Activated CD4-positive, alpha-beta T cell treated with anti-CD3 and anti-CD28 coated beads, Interleukin-2, amount 10 ng/mL, durations not matched to agents 7 days and 5 days (primary cell): ENCODE measurements at regions not wholly inside any gene's neighbourhood (a gene's known extent, or its start where the extent isn't known, plus 50 kb on each side); places are given as distances from the start of the nearest gene placed in this dataset.
"Not testable (repeated sequence)": the region's sequence is repeated elsewhere in the genome, so short reads cannot be mapped to it uniquely, and the experiment has no call there.

Source experiments
- CTCF ChIA-PET: fragments of 350-600 bp; sonication (Branson Sonifier 250); formaldehyde crosslinking; loops from one replicate; lab custom pipeline; 2021; ENCODE audit warnings: antibody characterized with exemption; lab: Charles Lee
- POLR2A ChIA-PET: fragments of 350-600 bp; sonication (Branson Sonifier 250); formaldehyde crosslinking; loops from one replicate; lab custom pipeline; 2021; ENCODE audit warnings: antibody characterized with exemption; lab: Charles Lee
- DNase-seq: peaks from one replicate; pipeline ENCODE4 v3.0.0-alpha.2; 2020
- H3K27ac Mint-ChIP-seq: one replicate; pipeline ENCODE4 v1.8.0; 2021; ENCODE audit warnings: mild to moderate bottlenecking, moderate library complexity, mixed read lengths
- H3K27me3 Mint-ChIP-seq: one replicate; pipeline ENCODE4 v1.8.0; 2021; ENCODE audit warnings: mixed read lengths
- H3K36me3 Mint-ChIP-seq: one replicate; pipeline ENCODE4 v1.8.0; 2021; ENCODE audit warnings: low read depth, mixed read lengths
- H3K4me1 Mint-ChIP-seq: one replicate; pipeline ENCODE4 v1.8.0; 2021; ENCODE audit warnings: mixed read lengths
- H3K4me3 Mint-ChIP-seq: one replicate; pipeline ENCODE4 v1.8.0; 2021; ENCODE audit warnings: mild to moderate bottlenecking, moderate library complexity, mixed read lengths
- H3K9me3 Mint-ChIP-seq: one replicate; pipeline ENCODE4 v1.8.0; 2021; ENCODE audit warnings: mixed read lengths

- ChIA-PET CTCF (no interaction called here), POLR2A (no interaction called here)
- no peak overlapping the region for H3K4me3 Mint-ChIP-seq
- no peaks in the 10 kb centered on the region for H3K9me3 Mint-ChIP-seq
- peaks cover 4% of the 10 kb centered on the region for H3K4me1 Mint-ChIP-seq
- no peaks in the 10 kb centered on the region for H3K27me3 Mint-ChIP-seq
- H3K27ac Mint-ChIP-seq, result no peak overlapping the region
- peaks cover 2% of the 10 kb centered on the region for H3K36me3 Mint-ChIP-seq
- DNase-seq, result no peak
These were observed 138.9 kb downstream of the SMIM20 start for GRCh38 chr4:26052663-26053541.

DNA sequence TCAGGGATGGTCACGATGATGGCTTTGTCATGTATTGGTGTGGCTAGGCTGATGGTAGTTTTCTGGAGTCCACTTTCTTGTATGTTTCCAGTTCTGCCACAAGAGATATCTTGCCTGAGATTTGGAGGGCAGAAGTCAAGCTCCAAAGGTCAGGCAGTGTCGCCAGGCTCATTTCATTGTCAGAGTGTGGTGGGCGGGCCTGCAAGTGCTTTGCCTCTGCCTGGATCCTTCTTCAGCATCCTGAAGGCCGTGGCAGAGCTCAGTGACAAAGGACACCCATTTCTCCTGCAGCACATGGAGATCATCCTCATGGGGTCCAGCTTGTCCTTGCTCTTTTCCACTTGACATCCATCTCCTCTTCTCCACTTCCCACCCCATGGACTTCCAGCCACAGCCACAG lies 139.7 kb downstream of the SMIM20 start:
- Mint-ChIP-seq H3K9me3 (no peaks in the 10 kb centered on the region), H3K36me3 (peaks cover 2% of the 10 kb centered on the region), H3K27me3 (no peaks in the 10 kb centered on the region), H3K4me3 (no peak overlapping the region), H3K4me1 (peaks cover 11% of the 10 kb centered on the region), H3K27ac (no peak overlapping the region)
- POLR2A ChIA-PET, result no interaction called here
- no peak for DNase-seq
- CTCF ChIA-PET, result no interaction called here

DNA sequence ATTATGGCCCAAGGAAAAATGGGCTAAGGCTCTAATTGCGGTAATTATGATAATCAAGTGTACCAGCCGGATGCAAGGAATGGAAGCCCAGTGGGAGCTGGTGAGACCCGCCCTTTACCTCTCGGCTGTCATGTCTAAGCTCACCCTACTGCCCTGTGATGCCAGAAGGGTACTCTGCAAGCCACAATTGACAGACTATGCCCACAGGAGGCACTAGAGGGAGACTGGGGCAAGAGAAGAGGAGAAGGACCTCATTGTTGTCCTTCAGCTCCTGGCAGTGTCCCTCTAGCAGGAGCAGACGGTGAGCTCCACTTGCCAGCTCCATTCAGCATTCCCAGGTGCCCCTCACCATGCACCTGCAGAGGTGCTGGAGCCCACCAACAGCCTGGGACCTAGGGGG lies 141.8 kb downstream of the SMIM20 start:
- Mint-ChIP-seq H3K27me3 (no peaks in the 10 kb centered on the region), H3K4me3 (no peak overlapping the region), H3K9me3 (no peaks in the 10 kb centered on the region), H3K27ac (no peak overlapping the region), H3K4me1 (peaks cover 14% of the 10 kb centered on the region), H3K36me3 (peaks cover 2% of the 10 kb centered on the region)
- ChIA-PET CTCF (interaction anchor here (0.6 to 1.2 kb wide), 6 partner anchors 10 to 273 kb away, joined by 3 to 5 read pairs (median 4); no protein-coding TSS in a partner anchor), POLR2A (no interaction called here)
- no peak for DNase-seq

DNA sequence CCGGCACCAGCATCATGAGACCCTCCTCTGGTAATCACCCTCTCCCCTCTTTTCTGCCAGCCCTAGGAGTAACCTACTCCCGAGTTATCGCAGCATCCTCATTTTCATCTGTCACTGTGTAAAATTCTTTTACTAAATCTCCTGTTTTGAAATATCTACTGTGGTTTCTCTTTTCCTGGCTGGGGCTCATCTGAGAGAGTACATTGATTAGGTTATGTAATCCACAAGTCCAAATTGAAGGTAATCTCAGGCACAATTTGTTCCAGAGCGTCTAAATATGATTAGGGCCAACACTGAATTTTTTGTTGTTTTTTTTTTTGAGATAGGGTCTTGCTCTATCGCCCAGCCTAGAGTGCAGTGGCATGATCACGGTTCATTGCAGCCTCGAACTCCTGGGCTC lies 142.4 kb downstream of the SMIM20 start:
- CTCF ChIA-PET, result interaction anchor here (0.6 to 1.2 kb wide), 5 partner anchors 17 to 273 kb away, joined by 3 to 5 read pairs (median 4); no protein-coding TSS in a partner anchor
- H3K9me3 Mint-ChIP-seq, result no peaks in the 10 kb centered on the region
- POLR2A ChIA-PET, result no interaction called here
- no peak overlapping the region for H3K27ac Mint-ChIP-seq
- no peaks in the 10 kb centered on the region for H3K27me3 Mint-ChIP-seq
- peaks cover 14% of the 10 kb centered on the region for H3K4me1 Mint-ChIP-seq
- no peak overlapping the region for H3K4me3 Mint-ChIP-seq
- no peak for DNase-seq
- peaks cover 2% of the 10 kb centered on the region for H3K36me3 Mint-ChIP-seq

DNA sequence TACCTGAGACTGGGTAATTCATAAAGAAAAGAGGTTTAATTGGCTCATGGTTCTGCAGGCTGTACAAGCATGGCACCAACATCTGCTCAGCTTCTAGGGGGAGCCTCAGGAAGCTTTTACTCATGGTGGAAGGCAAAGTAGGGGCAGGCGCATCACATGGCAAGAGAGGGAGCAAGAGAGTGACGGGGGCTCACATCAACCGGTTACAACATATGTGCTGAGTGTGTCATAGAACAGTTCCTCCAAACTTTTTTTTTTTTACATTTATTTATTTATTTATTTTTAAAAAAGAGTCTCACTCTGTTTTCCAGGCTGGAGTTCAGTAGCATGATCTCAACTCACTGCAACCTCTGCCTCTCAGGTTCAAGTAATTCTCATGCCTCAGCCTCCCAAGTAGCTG lies 143.8 kb downstream of the SMIM20 start:
- DNase-seq, H3K27ac Mint-ChIP-seq, H3K36me3 Mint-ChIP-seq, H3K9me3 Mint-ChIP-seq, H3K27me3 Mint-ChIP-seq, POLR2A ChIA-PET, H3K4me3 Mint-ChIP-seq: not testable (repeated sequence)
- CTCF ChIA-PET, result interaction anchor here (1.1 to 3.0 kb wide), 8 partner anchors 8 to 311 kb away, joined by 3 to 10 read pairs (median 4); no protein-coding TSS in a partner anchor
- H3K4me1 Mint-ChIP-seq, result peaks cover 14% of the 10 kb centered on the region

DNA sequence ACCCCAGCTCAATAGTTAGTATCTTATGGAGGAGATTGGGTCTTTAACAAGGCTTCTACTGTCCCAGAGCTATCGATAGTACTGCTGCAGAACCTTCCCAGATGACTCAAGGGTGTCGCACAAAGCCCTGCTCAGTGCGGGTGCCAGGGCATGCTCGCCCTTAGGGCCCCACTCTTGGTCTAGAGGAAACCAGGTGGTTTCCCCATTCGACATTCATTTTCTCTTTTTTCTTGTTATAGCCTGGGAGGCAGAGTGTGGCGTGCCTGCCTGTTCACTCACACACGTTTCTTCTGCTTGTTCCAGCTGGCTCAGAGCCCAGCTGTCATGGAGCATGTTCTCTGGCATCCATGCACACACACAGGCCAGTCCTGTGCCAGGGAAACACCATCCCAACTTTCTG lies 144.5 kb downstream of the SMIM20 start:
- H3K4me1 Mint-ChIP-seq, result peaks cover 10% of the 10 kb centered on the region
- ChIA-PET CTCF (interaction anchor here (0.6 to 3.0 kb wide), 14 partner anchors 9 to 267 kb away, joined by 3 to 10 read pairs (median 4); no protein-coding TSS in a partner anchor), POLR2A (no interaction called here)
- no peak overlapping the region for H3K27ac Mint-ChIP-seq
- H3K9me3 Mint-ChIP-seq, result no peaks in the 10 kb centered on the region
- no peak overlapping the region for H3K4me3 Mint-ChIP-seq
- H3K27me3 Mint-ChIP-seq, result no peaks in the 10 kb centered on the region
- no peak for DNase-seq
- peaks cover 2% of the 10 kb centered on the region for H3K36me3 Mint-ChIP-seq

GRCh38 chr4:26059391-26060154 lies 145.6 kb downstream of the SMIM20 start:
- Mint-ChIP-seq H3K4me3 (no peak overlapping the region), H3K27ac (no peak overlapping the region), H3K27me3 (no peaks in the 10 kb centered on the region), H3K4me1 (peaks cover 10% of the 10 kb centered on the region), H3K36me3 (peaks cover 2% of the 10 kb centered on the region), H3K9me3 (no peaks in the 10 kb centered on the region)
- DNase-seq, result no peak
- CTCF ChIA-PET, result interaction anchor here (0.8 to 3.0 kb wide), 11 partner anchors 10 to 267 kb away, joined by 3 to 10 read pairs (median 3); no protein-coding TSS in a partner anchor
- POLR2A ChIA-PET, result interaction anchor here (0.5 to 0.6 kb wide), 2 partner anchors 100 to 136 kb away, joined by 3 to 7 read pairs; no protein-coding TSS in a partner anchor

DNA sequence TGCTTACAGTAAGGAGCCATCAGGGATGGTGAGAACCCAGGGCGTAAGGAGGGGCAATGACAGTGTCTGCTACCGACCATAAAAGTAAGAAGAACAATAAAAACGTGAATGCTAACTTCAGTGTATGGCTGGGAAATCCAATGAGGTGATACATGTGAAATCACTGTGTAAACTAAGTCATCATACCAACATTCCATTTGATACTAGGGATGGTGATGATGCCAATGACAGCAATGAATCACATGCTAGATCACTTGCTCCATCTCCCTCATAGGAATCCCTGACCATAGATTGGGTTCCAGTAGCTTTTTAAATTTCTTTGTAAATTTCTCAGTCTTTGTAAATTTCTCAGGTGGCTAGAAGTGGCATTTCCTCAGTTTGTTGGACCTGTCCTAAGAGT lies 146.3 kb downstream of the SMIM20 start:
- ChIA-PET POLR2A (no interaction called here), CTCF (interaction anchor here (0.8 to 1.6 kb wide), 4 partner anchors 9 to 246 kb away, joined by 3 to 6 read pairs (median 3); no protein-coding TSS in a partner anchor)
- no peak overlapping the region for H3K27ac Mint-ChIP-seq
- H3K4me3 Mint-ChIP-seq, result no peak overlapping the region
- H3K27me3 Mint-ChIP-seq, result no peaks in the 10 kb centered on the region
- H3K36me3 Mint-ChIP-seq, result peaks cover 2% of the 10 kb centered on the region
- no peaks in the 10 kb centered on the region for H3K9me3 Mint-ChIP-seq
- DNase-seq, result no peak
- H3K4me1 Mint-ChIP-seq, result peaks cover 10% of the 10 kb centered on the region

GRCh38 chr4:26061248-26061986 lies 147.4 kb downstream of the SMIM20 start:
- Mint-ChIP-seq H3K4me3 (no peak overlapping the region), H3K27me3 (peaks cover 2% of the 10 kb centered on the region), H3K4me1 (peaks cover 10% of the 10 kb centered on the region), H3K36me3 (peaks cover under 1% of the 10 kb centered on the region), H3K27ac (no peak overlapping the region), H3K9me3 (no peaks in the 10 kb centered on the region)
- POLR2A ChIA-PET, result no interaction called here
- DNase-seq, result peak; percentile 45
- CTCF ChIA-PET, result interaction anchor here (0.8 to 1.6 kb wide), 4 partner anchors 8 to 349 kb away, joined by 3 to 6 read pairs (median 3); no protein-coding TSS in a partner anchor

- ChIA-PET CTCF (interaction anchor here (0.6 to 1.3 kb wide), 4 partner anchors 13 to 349 kb away, joined by 3 to 4 read pairs (median 3); no protein-coding TSS in a partner anchor), POLR2A (interaction anchor here (0.6 kb wide), 1 partner anchor 11 kb away, joined by 4 read pairs; no protein-coding TSS in a partner anchor)
- DNase-seq, result no peak
- Mint-ChIP-seq H3K27me3 (peaks cover 2% of the 10 kb centered on the region), H3K36me3 (no peaks in the 10 kb centered on the region), H3K9me3 (no peaks in the 10 kb centered on the region), H3K27ac (no peak overlapping the region), H3K4me1 (peaks cover 10% of the 10 kb centered on the region), H3K4me3 (no peak overlapping the region)
These were observed 148.2 kb downstream of the SMIM20 start for GRCh38 chr4:26062215-26062614.

DNA sequence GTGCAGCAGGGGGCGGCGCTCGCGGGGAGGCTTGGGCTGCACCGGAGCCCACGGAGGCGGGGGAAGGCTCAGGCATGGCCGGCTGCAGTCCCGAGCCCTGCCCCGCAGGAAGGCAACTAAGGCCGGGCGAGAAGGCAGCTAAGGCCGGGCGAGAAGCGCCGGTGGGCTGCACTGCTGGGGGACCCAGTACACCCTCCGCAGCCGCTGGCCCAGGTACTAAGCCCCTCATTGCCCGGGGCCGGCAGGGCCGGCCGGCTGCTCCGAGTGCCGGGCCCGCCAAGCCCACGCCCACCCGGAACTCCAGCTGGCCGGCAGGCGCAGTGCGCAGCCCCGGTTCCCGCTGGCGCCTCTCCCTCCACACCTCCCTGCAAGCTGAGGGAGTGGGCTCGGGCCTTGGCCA lies 150.0 kb downstream of the SMIM20 start:
- DNase-seq, H3K4me1 Mint-ChIP-seq, POLR2A ChIA-PET, H3K27ac Mint-ChIP-seq, H3K4me3 Mint-ChIP-seq, H3K36me3 Mint-ChIP-seq, H3K27me3 Mint-ChIP-seq, H3K9me3 Mint-ChIP-seq: not testable (repeated sequence)
- CTCF ChIA-PET, result interaction anchor here (1.0 kb wide), 1 partner anchor 263 kb away, joined by 5 read pairs; no protein-coding TSS in a partner anchor

GRCh38 chr4:26065833-26066232 lies 151.8 kb downstream of the SMIM20 start:
- Mint-ChIP-seq H3K27ac (no peak overlapping the region), H3K9me3 (no peaks in the 10 kb centered on the region), H3K4me3 (no peak overlapping the region), H3K27me3 (peaks cover 2% of the 10 kb centered on the region), H3K36me3 (no peaks in the 10 kb centered on the region), H3K4me1 (no peaks in the 10 kb centered on the region)
- no peak for DNase-seq
- ChIA-PET POLR2A (no interaction called here), CTCF (interaction anchor here (0.5 to 2.6 kb wide), 7 partner anchors 11 to 276 kb away, joined by 3 to 7 read pairs (median 4); no protein-coding TSS in a partner anchor)
